Activated T-cell treated with anti-CD3 and anti-CD28 coated beads for 48 hours (primary cell): ENCODE measurements at regions not wholly inside any gene's neighbourhood (a gene's known extent, or its start where the extent isn't known, plus 50 kb on each side); places are given as distances from the start of the nearest gene placed in this dataset.

Experiments used
- DNase-seq: peaks from one replicate; pipeline ENCODE4 v3.0.0-alpha.2; 2020; ENCODE audit warnings: low read depth

DNA sequence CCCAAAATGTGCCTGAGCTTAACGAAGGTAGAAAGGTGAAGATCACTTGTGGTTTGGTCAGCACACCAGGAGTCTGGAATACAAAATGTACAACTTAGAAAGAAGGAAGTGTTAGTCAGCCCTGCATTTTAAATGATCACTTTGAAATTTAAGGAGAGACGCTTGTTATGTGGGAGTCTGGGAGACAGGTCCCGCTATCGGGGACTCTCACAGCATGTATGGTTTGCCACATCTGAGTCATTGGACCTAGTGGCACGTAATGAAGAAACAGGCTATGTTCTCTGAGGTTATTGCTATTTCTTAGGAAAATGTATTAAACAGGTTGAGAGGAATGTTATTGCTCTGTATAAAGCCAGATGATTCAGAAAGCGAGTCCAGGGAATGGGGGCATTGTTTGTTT, 2362.5 kb upstream of the WWC1 start:
- no peak for DNase-seq

DNA sequence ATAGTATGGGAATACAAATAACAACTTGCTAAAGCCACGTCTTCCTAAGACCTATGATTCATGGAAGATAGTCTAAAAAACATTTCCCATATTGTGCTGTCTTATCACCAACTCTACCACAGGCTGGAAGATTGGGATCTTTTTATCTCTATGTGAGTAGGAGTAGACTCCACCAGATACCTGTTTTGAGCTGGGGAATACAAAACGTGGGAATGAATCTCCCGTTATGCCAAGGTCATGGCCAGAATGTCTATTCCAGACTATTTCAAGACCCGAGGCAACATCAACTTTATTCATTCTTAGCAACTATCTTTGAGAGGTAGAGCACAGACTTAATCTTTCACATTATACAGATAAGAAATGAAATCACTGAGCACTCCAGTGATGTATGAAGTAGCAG, 2350.9 kb upstream of the WWC1 start:
- no peak for DNase-seq

DNA sequence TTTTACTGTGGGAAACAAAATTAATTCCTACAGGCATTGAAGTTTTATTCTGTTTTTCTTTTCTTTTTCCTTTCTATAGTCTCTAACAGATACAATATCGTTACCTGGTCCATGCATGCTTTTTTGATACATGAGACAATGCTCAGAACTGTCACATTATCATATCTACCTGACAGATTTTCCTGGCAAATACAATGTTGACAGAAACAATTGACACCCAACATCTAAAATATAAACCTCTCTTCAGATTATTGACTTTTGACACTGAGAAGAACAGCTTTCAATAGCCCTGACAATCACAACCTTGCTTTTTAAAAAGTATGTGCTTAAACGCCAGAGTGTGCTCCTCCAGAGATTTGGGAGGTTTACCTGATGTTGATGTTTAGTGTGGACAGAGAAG, 2334.6 kb upstream of the WWC1 start:
- DNase-seq, result no peak

DNA sequence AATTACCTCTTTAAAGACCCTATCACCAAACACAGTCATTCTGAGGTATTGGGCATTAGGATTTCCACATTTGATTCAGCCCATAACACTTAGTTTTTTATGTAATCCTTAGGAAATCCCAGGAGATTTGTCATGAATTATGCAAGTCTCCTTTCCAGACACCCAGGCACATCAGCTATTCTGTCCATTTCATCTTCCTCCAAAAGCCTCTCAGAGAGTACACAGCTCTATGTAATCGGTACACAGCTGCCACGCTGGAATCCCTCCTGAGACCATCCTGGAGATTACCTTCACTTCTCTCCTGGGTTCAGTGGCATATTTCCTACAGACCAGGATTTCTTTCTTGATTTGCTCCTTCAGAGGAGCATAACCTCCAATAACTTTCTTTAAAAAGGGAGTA, 2309.8 kb upstream of the WWC1 start:
- DNase-seq, result no peak

DNA sequence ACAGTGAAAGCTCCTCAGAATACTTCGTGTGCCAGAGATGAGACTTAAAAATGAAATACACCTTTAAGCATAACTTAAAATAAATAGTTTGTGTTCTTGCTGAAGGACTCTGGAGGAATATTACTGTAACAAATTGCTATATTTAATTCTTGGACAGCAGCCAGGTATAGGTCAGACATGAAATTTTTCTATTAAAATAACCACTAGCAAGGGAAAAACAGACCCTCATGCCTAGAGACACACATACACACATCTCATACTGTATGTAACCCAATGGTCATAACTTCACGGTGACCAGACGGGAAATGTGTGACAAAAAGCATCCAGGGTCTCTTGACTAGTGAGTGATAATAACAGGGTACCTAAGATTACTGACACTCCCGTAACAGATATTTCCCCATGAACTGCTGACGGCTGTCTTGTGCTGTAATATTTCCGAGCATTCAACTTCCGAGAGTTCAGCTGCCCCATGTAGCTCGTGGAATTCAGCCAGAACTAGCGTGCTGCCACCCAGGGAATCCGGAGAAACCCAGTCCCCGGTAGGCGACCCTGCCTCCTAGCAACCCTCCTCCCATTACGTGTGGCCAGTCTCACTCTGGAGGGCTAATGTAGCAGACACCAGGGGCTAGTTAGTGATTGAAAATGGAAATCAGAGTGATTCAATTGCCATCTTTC, 2295.1 kb upstream of the WWC1 start:
- DNase-seq, result no peak

DNA sequence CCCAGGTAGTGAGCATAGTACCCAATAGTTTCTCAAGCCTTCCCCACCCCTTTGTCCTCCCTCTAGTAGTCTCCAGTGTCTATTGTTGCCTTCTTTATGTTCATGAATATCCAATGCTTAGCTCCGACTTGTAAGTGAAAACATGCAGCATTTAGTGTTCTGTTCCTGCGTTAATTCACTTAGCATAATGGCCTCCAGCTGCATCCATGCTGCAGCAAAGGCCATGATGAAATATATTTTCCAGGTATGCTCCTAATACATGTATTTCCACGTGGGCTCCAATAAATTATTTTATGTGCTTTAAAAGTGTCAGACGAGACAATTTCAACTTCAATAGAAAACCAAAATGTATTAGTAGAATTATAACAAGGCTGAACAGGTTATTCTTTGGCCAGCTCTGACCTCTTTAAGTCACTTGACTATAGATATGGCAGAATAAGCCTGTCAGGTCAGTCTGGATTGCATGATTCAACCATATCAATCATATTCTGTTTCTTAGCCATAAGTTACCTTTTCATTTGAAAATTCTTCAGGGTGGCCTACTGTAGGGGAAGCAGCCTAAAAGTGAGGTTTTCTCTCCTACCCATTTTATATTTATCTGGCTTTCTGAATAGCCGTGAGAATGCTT, 2291.6 kb upstream of the WWC1 start:
- no peak for DNase-seq

DNA sequence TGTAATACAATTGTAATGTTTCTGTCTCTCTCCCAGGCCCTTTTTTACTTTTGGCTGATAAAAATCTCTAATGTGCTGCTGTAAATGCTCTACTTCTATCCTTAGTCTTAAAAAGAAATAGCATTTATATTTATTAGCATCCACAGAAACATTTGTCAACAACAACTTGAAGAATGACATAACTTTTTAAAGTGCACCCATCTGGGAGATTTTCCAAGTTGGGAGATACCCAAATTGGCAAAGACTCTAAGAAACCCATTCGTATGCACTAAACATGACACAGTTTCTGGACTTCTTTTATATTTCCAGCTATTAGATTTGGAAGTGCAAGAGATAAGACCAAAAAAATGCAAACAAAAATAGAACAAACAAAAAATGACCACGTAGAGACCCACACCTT, 2287.4 kb upstream of the WWC1 start:
- DNase-seq, result no peak

DNA sequence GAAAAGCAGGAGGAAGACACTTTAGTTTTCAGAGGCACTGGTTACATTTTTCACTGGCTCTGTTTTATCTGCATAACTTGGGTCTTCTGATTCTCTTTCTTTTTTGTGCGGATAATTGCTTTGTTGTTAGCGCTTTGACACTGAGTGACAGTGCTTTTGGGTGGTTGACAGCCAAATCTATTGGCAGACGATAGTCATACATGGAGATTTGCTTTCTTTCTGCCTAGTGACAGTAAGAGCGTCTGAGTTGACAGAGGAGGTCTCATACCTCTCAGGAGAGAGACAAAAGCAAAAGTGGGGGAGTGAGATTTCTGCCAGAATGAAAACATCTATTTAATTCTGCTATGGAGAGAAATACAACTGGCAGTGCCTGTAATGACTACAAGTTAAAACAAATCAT, 2278.0 kb upstream of the WWC1 start:
- DNase-seq, result no peak

DNA sequence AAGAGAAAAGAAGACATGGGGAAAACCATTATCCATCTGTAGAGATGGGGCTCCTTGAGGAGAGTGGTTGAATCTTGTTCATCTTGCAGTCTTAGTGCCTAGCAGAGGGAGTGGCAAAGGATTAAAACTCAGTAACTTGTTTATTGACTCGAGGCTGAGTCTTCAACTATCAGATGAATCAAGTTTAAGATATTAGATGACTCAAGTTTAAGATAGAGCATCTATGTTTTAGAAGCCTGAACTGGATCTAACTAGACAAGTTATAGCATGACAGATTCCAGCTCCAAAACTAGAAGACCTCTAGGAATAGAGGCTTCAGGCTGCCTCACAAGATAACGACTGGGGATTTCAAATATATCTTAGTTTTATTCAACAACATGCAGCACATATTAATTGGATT, 2277.2 kb upstream of the WWC1 start:
- no peak for DNase-seq

DNA sequence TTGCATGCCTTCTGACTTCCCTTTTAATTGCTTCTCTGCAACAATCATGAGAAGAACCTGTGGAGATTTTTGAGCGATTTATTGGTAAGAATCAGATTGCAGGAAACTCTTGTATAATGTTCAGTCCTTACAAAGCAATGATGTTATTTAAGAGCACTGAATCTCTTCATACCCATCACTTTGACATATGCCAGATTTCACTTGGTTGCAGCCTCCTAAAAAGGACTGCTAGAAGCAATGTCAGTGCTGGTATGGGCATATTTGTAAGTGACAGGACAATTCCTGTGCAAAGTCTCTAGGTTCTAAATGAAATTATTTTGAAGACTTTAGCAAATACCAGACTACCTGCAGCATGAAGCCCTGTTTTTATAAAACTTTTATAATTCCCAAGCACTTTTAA, 2272.7 kb upstream of the WWC1 start:
- DNase-seq, result no peak

DNA sequence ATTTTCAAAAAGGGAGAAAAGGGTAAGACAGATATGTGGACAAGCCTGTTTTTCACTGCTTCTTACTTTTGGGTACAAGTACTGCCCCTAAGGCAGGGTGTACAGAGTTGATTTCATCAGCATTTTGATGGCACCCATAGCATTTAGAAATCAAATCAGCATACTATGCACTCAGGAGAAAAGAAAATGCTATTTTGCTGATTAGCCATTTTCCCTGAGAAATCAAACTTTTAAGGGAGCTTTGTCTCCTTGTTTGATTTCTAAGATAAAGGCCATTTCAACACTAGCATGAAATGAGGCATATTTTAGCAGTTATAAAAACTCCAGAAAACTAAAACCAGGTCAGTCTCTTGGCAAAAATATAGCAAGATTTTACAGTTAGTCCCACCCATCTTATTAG, 2269.4 kb upstream of the WWC1 start:
- no peak for DNase-seq

DNA sequence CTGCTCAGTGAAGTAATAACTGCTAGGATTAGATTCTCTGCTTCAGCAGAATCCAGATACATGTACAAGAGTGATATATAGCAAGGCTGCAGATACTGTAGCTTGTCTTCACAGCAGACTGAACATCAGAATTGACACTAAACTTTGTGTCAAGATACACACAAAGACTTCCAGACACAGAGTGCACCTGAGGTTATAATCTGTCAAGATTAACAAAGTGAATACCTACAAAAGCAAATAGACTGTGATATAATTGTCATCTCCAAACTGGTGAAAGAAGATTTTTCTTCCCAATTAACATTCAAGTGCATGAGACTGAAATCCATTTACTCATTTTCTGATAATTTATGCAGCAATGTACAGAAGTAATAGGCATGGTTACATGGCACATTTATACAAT, 2266.5 kb upstream of the WWC1 start:
- no peak for DNase-seq

DNA sequence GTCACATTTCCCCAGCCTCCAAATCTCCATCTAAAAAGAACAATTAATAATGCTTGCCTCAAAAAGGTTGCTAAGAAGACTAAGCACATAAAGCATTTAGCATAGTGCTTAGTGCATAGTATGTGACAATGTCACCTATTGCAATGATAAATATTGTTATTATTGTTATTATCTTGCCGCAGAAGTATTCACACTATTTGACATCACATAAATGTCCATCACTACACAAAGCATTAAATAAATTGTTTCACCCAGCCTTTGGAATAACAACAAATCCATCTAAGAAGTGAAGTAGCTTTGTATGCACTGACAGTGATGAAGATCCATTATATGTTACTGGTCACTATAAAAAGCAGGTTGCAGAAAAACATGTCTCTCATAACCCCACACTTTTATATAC, 2263.9 kb upstream of the WWC1 start:
- DNase-seq, result no peak

DNA sequence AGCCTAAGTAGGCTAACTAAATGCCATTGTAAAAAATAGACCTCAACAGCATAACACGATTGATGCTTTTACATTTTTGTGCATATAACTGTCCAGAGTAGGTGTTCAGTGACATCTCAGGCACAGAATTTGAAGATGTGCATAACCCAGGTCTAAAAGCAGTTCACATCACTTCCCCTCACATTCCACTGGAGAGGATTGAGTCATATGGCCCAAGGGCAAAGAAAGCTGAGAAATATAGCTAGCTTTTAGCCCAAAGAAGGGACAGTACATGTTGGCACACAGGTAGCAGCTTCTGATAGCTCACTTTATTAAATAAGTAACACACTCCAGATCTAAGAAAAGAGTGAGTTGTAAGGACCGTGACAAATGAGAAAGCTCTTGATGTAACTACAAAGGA, 2259.5 kb upstream of the WWC1 start:
- DNase-seq, result no peak

DNA sequence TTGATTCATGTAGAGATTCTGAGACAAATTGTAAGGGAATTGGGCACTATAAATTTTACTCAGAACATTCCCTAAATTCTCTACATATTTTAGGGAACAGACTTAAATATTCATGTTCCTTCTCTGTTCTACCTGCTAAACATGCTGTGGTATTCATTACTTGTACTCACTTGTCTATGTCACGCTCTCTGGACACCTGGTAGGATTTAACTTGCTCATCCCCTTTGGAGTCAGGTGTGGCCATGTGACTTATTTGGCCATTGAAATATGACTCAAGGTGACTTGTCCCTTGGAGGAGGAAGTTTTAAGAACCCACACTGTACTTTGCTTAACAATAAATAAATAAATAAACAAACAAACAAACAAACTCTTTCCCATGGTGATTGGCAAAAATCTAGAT, 2258.8 kb upstream of the WWC1 start:
- no peak for DNase-seq

DNA sequence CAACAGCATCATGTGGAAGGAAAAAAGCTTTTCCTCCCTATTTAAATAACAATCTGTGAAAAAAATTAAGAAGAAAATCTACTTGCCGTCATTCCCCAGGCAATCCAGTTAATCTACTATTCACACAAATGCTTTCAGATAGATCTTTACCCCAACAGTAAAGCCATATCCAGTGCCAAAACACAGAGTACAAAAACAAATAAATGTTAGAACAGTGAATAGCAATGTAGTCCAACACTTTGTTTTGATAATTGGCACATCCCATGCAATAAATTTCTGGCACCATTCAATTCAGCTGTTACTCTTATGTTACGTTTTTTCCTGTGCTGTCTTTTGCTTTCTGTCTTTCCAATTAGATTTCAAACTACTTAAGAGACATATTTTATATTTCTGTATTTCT, 2245.5 kb upstream of the WWC1 start:
- no peak for DNase-seq

DNA sequence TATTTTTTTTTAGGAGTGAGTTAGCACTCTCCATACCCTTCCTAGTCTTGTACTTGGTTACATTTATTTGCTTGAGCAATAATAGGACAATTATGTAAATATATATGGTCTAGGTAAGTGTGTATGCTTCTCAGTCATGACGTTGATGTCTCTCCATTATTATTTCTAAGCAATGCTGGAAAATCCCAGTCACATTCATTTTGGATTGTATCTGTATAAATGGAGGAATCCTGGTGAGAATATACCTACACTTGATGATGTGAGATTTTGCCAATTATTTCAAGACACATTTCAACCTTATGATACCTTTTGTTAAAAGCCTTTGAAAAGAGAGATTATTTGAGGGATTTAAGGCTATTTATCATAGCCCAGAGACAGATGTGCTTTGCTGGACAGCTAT, 2244.5 kb upstream of the WWC1 start:
- DNase-seq, result no peak

DNA sequence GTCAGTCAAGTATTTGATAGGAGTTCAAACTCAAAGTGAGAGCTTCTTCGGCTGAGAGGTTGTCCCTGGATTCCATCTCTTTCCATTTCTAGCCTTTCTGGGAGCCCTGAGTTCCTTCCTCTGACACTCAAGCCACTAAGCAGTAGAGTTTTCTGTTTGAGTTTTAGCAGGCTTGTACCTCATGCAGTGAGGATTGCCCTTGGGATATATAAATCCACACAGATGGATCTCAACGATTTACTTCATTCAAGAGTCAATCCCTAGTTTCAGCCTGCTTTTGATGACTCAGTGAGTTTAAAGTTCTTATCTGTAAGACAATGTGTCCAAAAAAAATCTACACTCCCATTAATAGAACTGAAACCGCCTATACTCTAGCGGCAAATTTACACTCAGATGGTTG, 2240.9 kb upstream of the WWC1 start:
- DNase-seq, result no peak

DNA sequence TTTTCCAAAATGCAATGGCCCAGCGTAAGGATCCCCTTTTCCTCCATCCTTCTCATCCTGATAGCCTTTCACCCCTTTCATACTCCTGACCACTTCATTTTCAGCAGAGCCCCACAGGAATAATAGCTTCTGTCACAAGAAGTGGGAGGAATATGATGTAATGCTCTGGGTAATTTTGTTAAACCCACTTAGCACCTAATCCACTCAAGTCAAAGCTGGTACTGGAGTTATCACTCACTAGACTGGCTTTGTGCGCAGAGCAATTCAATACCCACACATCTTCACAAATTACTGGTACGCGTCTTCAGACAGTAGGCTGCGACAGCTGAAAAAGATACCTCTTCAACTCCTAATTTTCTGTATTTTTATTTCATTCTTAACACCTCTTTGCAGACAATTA, 2232.8 kb upstream of the WWC1 start:
- DNase-seq, result no peak

DNA sequence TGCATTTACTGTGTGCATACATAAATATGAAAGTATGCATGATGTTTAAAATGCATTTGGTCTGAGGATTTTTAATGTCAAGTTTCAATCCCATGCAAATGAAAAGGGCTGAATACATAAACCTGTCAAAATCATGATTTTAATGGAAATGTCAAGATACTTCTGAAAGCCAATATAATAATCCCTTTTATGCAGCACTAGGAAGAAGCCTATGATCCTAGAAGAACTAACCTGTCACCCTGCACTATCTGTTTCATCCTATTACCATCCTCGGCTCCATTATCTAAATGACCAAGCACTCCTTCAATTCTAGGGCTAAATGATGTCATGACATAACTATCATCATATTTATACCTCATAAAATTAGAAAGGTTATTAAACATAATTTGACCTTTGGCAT, 2229.4 kb upstream of the WWC1 start:
- no peak for DNase-seq

DNA sequence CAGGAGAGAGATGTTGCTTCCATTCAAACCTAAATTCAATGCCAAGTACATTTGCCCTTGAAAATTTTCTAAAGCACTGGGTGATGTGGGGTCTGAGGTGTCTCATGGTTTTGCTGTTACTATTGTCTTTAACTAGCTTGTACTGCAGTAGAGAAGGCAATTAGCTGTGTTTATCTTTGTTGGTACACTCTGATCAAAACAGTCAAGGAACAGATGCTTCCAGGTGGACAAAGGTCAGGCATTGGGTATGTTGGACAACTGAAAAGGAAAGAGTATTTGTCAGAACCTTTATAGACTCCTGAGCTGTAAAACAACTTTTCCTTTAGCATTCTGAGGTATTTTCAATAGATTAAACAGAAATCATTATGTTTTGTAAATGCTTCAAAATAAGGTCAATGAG, 2228.7 kb upstream of the WWC1 start:
- DNase-seq, result no peak

DNA sequence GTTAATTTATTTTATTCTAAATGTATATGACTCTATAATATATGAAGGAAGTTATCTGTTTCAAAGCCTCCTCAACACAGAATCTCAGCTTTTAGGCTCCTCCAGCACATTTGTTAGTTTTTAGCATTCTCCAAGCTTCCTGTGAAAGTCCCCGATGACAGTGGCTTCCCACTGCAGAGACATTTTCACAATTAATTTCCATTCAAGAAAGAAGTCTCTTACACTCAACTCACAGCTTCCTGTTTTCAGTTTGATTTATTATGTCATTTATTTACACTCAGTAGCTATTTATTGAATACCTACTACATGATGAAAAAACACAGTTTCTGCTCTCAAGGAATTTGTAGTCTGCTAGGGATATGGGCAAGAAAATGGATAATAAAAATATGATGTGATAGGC, 2228.2 kb upstream of the WWC1 start:
- no peak for DNase-seq

DNA sequence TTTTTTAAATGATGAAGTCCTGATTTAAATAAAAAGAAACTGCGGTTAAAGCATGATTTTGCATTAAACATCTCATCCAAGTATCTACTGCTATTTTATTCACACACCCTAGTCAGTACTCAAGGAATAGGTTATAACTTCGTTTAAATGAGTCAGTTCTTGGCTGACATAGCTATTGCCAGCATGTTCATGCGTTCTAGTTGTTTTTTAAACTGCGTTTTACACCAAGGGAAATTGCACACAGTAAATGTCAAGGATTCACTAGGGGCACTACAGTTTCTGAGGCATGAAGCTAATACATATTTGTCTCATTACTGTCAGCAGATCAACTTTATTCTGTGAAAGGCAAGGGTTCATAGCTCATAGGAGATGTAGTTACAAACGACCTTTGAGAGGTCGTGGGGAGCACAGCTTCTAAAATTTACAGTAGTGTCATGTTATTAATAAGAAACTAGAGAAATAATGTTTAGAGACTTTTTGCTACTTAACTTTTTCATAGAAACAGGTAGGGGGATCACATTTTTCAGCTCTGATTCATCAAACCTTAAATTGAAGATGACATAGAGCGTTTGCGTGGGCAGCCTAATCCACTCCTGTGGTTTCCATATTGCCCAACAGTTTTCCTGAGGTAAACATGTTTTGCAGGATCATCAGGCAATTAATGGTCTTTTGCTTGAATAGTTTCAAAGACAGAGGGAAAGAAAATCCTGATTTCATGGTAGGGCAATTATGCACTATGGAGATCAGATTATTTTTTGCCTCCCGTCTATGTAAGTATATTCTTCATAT, 2222.7 kb upstream of the WWC1 start:
- DNase-seq, result no peak
